Osteoblast (primary cell): ENCODE measurements at regions not wholly inside any gene's neighbourhood (a gene's known extent, or its start where the extent isn't known, plus 50 kb on each side); places are given as distances from the start of the nearest gene placed in this dataset.

Source experiments
- DNase-seq: peaks from one replicate; pipeline ENCODE4 v3.0.0; 2011; ENCODE audit warnings: low spot score, mixed read lengths; ENCODE audit not compliant: insufficient read length; ENCODE audit errors: missing footprints
- H2AFZ ChIP-seq: 2 replicates; pipeline ENCODE4 v1.6.0; 2011; ENCODE audit warnings: mild to moderate bottlenecking, low read length
- H3K27ac ChIP-seq: 2 replicates; pipeline ENCODE4 v1.5.1; 2011; ENCODE audit warnings: mild to moderate bottlenecking, low read depth, low read length, moderate library complexity
- H3K27me3 ChIP-seq: 2 replicates; pipeline ENCODE4 v1.6.0; 2012; ENCODE audit warnings: mild to moderate bottlenecking, control low read depth, inconsistent platforms, low read length, moderate library complexity; ENCODE audit not compliant: insufficient read depth
- H3K36me3 ChIP-seq: 2 replicates; pipeline ENCODE4 v1.5.1; 2011; ENCODE audit warnings: mild to moderate bottlenecking, low read length, control low read depth, moderate library complexity; ENCODE audit not compliant: insufficient read depth
- H3K4me1 ChIP-seq: 2 replicates; pipeline ENCODE4 v1.5.1; 2011; ENCODE audit warnings: mild to moderate bottlenecking, low read length, control low read depth, moderate library complexity; ENCODE audit not compliant: insufficient read depth
- H3K4me2 ChIP-seq: 2 replicates; pipeline ENCODE4 v1.6.0; 2011; ENCODE audit warnings: mild to moderate bottlenecking, low read length; ENCODE audit not compliant: insufficient read depth
- H3K4me3 ChIP-seq: fragments of 200-600 bp; sonication (generic); 3 replicates; pipeline ENCODE4 v1.5.1; 2012; ENCODE audit warnings: mild to moderate bottlenecking, low read length, inconsistent platforms; ENCODE audit not compliant: insufficient read depth
- H3K79me2 ChIP-seq: 2 replicates; pipeline ENCODE4 v1.6.0; 2012; ENCODE audit warnings: mild to moderate bottlenecking, low read length, control low read depth, inconsistent platforms; ENCODE audit not compliant: insufficient read depth
- H3K9me3 ChIP-seq: 2 replicates; pipeline ENCODE4 v1.5.1; 2011; ENCODE audit warnings: low read depth, low read length, control low read depth
- H4K20me1 ChIP-seq: 2 replicates; pipeline ENCODE4 v1.6.0; 2012; ENCODE audit warnings: mild to moderate bottlenecking, low read length, control low read depth; ENCODE audit not compliant: insufficient read depth
- CTCF ChIP-seq: IDR thresholded peaks from 2 replicates; pipeline ENCODE4 v1.5.1; 2011; ENCODE audit warnings: mild to moderate bottlenecking, low read depth, low read length, moderate library complexity; ENCODE audit errors: extremely low read depth

- H3K4me2 ChIP-seq, result no peak overlapping the region
- no peak overlapping the region for H3K27ac ChIP-seq
- H3K4me3 ChIP-seq, result no peak overlapping the region
- TF ChIP-seq CTCF, result no peak
- H4K20me1 ChIP-seq, result no peaks in the 10 kb centered on the region
- DNase-seq, result no peak
- peaks cover 22% of the 10 kb centered on the region for H3K4me1 ChIP-seq
- H3K36me3 ChIP-seq, result no peaks in the 10 kb centered on the region
- no peaks in the 10 kb centered on the region for H3K9me3 ChIP-seq
- H3K27me3 ChIP-seq, result peaks cover 7% of the 10 kb centered on the region
- no peak overlapping the region for H2AFZ ChIP-seq
- no peaks in the 10 kb centered on the region for H3K79me2 ChIP-seq
Observed at GRCh38 chr7:36035186-36035585, 117.9 kb upstream of the EEPD1 start.

GRCh38 chr7:36036590-36036989 is 116.5 kb upstream of the EEPD1 start:
- H3K9me3 ChIP-seq, result no peaks in the 10 kb centered on the region
- no peak for TF ChIP-seq CTCF
- H3K4me3 ChIP-seq, result no peak overlapping the region
- no peaks in the 10 kb centered on the region for H3K36me3 ChIP-seq
- no peak overlapping the region for H2AFZ ChIP-seq
- no peaks in the 10 kb centered on the region for H3K79me2 ChIP-seq
- no peak overlapping the region for H3K4me2 ChIP-seq
- DNase-seq, result no peak
- H3K4me1 ChIP-seq, result peaks cover 27% of the 10 kb centered on the region
- no peaks in the 10 kb centered on the region for H4K20me1 ChIP-seq
- peak overlapping the region; percentile 31 for H3K27ac ChIP-seq
- no peaks in the 10 kb centered on the region for H3K27me3 ChIP-seq

- Histone ChIP-seq H3K27ac (peak overlapping the region; percentile 31), H2AFZ (peak overlapping the region; percentile 18), H3K4me2 (peak overlapping the region; percentile 21), H3K79me2 (no peaks in the 10 kb centered on the region), H3K9me3 (no peaks in the 10 kb centered on the region), H3K4me3 (no peak overlapping the region), H3K4me1 (peaks cover 27% of the 10 kb centered on the region), H4K20me1 (no peaks in the 10 kb centered on the region), H3K36me3 (no peaks in the 10 kb centered on the region), H3K27me3 (no peaks in the 10 kb centered on the region)
- DNase-seq, result no peak
- TF ChIP-seq CTCF, result no peak
Observed at GRCh38 chr7:36037121-36037662, 115.9 kb upstream of the EEPD1 start.

GRCh38 chr7:36038063-36038721 is 114.9 kb upstream of the EEPD1 start:
- no peak for TF ChIP-seq CTCF
- H2AFZ ChIP-seq, result no peak overlapping the region
- no peak overlapping the region for H3K27ac ChIP-seq
- no peaks in the 10 kb centered on the region for H4K20me1 ChIP-seq
- peaks cover 19% of the 10 kb centered on the region for H3K4me1 ChIP-seq
- H3K79me2 ChIP-seq, result no peaks in the 10 kb centered on the region
- H3K4me2 ChIP-seq, result no peak overlapping the region
- no peaks in the 10 kb centered on the region for H3K9me3 ChIP-seq
- no peaks in the 10 kb centered on the region for H3K36me3 ChIP-seq
- H3K27me3 ChIP-seq, result no peaks in the 10 kb centered on the region
- no peak overlapping the region for H3K4me3 ChIP-seq
- no peak for DNase-seq
